ENCODE measurements at regions not wholly inside any gene's neighbourhood (a gene's known extent, or its start where the extent isn't known, plus 50 kb on each side); places are given as distances from the start of the nearest gene placed in this dataset.
A peak's percentile ranks its signal among the peaks of the same experiment; 100 is the strongest.
"Not testable (repeated sequence)": the region's sequence is repeated elsewhere in the genome, so short reads cannot be mapped to it uniquely, and the experiment has no call there.

GRCh38 chr4:134145369-134145768 is 56.2 kb downstream of the PABPC4L start:
- DNase-seq (ENCODE audit: low read depth), result no peak

- no peak for DNase-seq (ENCODE audit: low read depth)
Measured at GRCh38 chr4:134144337-134144736, 57.3 kb downstream of the PABPC4L start.

GRCh38 chr4:134141728-134142127 is 59.9 kb downstream of the PABPC4L start:
- DNase-seq (ENCODE audit: low read depth), result no peak

GRCh38 chr4:134139188-134139587 is 62.4 kb downstream of the PABPC4L start:
- no peak for DNase-seq (ENCODE audit: low read depth)

GRCh38 chr4:134132086-134132783 is 69.4 kb downstream of the PABPC4L start:
- DNase-seq (ENCODE audit: low read depth), result no peak

- DNase-seq (ENCODE audit: low read depth), result no peak
Measured at GRCh38 chr4:134126955-134127354, 74.6 kb downstream of the PABPC4L start.

GRCh38 chr4:134126000-134126560 is 75.5 kb downstream of the PABPC4L start:
- DNase-seq (ENCODE audit: low read depth), result peak; percentile 4

GRCh38 chr4:134122903-134123302 is 78.7 kb downstream of the PABPC4L start:
- no peak for DNase-seq (ENCODE audit: low read depth)

- DNase-seq (ENCODE audit: low read depth), result no peak
Measured at GRCh38 chr4:134117392-134118183, 84.0 kb downstream of the PABPC4L start.

- DNase-seq (ENCODE audit: low read depth), result no peak
Measured at GRCh38 chr4:134089885-134090284, 111.7 kb downstream of the PABPC4L start.

GRCh38 chr4:134085496-134085895 is 116.1 kb downstream of the PABPC4L start:
- DNase-seq (ENCODE audit: low read depth), result no peak

GRCh38 chr4:134079085-134079484 is 122.5 kb downstream of the PABPC4L start:
- DNase-seq (ENCODE audit: low read depth), result not testable (repeated sequence)

GRCh38 chr4:134078230-134078914 is 123.2 kb downstream of the PABPC4L start:
- no peak for DNase-seq (ENCODE audit: low read depth)

- no peak for DNase-seq (ENCODE audit: low read depth)
Measured at GRCh38 chr4:134073711-134074110, 127.9 kb downstream of the PABPC4L start.

GRCh38 chr4:134072137-134072536 is 129.5 kb downstream of the PABPC4L start:
- DNase-seq (ENCODE audit: low read depth), result no peak

- no peak for DNase-seq (ENCODE audit: low read depth)
Measured at GRCh38 chr4:134070174-134070573, 131.4 kb downstream of the PABPC4L start.

GRCh38 chr4:134057356-134057755 is 144.2 kb downstream of the PABPC4L start:
- DNase-seq (ENCODE audit: low read depth), result no peak

GRCh38 chr4:134046221-134046620 is 155.4 kb downstream of the PABPC4L start:
- DNase-seq (ENCODE audit: low read depth), result not testable (repeated sequence)

GRCh38 chr4:134045411-134045810 is 156.2 kb downstream of the PABPC4L start:
- no peak for DNase-seq (ENCODE audit: low read depth)

GRCh38 chr4:134043266-134043665 is 158.3 kb downstream of the PABPC4L start:
- no peak for DNase-seq (ENCODE audit: low read depth)

GRCh38 chr4:134028421-134028820 is 173.2 kb downstream of the PABPC4L start:
- no peak for DNase-seq (ENCODE audit: low read depth)

- peak; percentile 62 for DNase-seq (ENCODE audit: low read depth)
Measured at GRCh38 chr4:134027931-134028330, 173.7 kb downstream of the PABPC4L start.
